A549 (cell line): ENCODE measurements at regions not wholly inside any gene's neighbourhood (a gene's known extent, or its start where the extent isn't known, plus 50 kb on each side); places are given as distances from the start of the nearest gene placed in this dataset.

Source experiments
- EP300 ChIP-seq, 2 experiments: fragments of >200 bp; sonication (Bioruptor Twin); formaldehyde crosslinking; IDR thresholded peaks; 2 replicates in 1 of 2; 3 replicates in 1 of 2; pipeline ENCODE4 v1.6.1; 2016 to 2017
- JUN ChIP-seq, 2 experiments: fragments of >200 bp; sonication (Bioruptor Twin); formaldehyde crosslinking; IDR thresholded peaks; 2 replicates in 1 of 2; 3 replicates in 1 of 2; pipeline ENCODE4 v1.6.1; 2016 to 2017
- JUNB ChIP-seq: fragments of >200 bp; sonication (Bioruptor Twin); formaldehyde crosslinking; IDR thresholded peaks from 2 replicates; pipeline ENCODE4 v1.6.1; 2016
- NPAS2 ChIP-seq: fragments of 250-450 bp; sonication (Bioruptor Pico); IDR thresholded peaks from 2 replicates; pipeline ENCODE4 v1.8.0; 2022; ENCODE audit warnings: mild to moderate bottlenecking, moderate library complexity, borderline replicate concordance
- POLR2A ChIP-seq: IDR thresholded peaks from 2 replicates; pipeline ENCODE4 v1.6.1; 2012; ENCODE audit warnings: mild to moderate bottlenecking, low read length
- POLR2AphosphoS2 ChIP-seq: conservative IDR thresholded peaks from 2 replicates; pipeline ENCODE4 v1.6.1; 2012; ENCODE audit warnings: low read length, improper control_type of control experiment, inconsistent platforms
- RCOR1 ChIP-seq: fragments of 150-350 bp; IDR thresholded peaks from 2 replicates; pipeline ENCODE4 v1.6.1; 2014; ENCODE audit warnings: antibody characterized with exemption, low read length, low read depth
- TP53 ChIP-seq: fragments of 250-450 bp; sonication (Bioruptor Pico); IDR thresholded peaks from 2 replicates; pipeline ENCODE4 v1.5.0; 2021; ENCODE audit warnings: mild to moderate bottlenecking, moderate library complexity
- ZC3H11A ChIP-seq: fragments of 450-650 bp; IDR thresholded peaks from 2 replicates; pipeline ENCODE4 v1.6.1; 2014; ENCODE audit warnings: antibody characterized with exemption, mild to moderate bottlenecking
- TF ChIP-seq, protein P1 (sequence below): fragments of >200 bp; sonication (Bioruptor Twin); formaldehyde crosslinking; IDR thresholded peaks from 3 replicates; pipeline ENCODE4 v1.5.1; 2016
- TF ChIP-seq, protein P2 (sequence below): fragments of 450-650 bp; IDR thresholded peaks from 2 replicates; pipeline ENCODE4 v1.6.1; 2014; ENCODE audit warnings: antibody characterized with exemption

DNA sequence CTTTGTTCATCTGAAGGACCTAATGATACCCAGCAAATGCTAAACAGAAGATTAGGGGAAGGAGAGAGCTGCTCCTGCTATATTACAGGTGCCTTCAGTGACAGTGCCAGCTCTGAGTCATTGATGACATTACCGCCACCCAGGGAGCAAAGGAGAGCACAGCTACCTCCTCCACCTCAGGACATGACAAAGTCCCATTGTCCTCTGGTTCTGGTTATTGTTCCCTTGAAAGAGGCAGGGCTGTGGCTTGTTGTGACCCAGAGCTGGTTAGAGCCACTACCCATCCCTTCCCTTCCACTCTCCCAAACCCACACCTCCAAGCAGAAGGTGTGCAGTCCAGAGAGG, 363.5 kb upstream of the DUSP10 start:
- TF ChIP-seq, protein P1, sequence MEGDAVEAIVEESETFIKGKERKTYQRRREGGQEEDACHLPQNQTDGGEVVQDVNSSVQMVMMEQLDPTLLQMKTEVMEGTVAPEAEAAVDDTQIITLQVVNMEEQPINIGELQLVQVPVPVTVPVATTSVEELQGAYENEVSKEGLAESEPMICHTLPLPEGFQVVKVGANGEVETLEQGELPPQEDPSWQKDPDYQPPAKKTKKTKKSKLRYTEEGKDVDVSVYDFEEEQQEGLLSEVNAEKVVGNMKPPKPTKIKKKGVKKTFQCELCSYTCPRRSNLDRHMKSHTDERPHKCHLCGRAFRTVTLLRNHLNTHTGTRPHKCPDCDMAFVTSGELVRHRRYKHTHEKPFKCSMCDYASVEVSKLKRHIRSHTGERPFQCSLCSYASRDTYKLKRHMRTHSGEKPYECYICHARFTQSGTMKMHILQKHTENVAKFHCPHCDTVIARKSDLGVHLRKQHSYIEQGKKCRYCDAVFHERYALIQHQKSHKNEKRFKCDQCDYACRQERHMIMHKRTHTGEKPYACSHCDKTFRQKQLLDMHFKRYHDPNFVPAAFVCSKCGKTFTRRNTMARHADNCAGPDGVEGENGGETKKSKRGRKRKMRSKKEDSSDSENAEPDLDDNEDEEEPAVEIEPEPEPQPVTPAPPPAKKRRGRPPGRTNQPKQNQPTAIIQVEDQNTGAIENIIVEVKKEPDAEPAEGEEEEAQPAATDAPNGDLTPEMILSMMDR, result no peak
- TF ChIP-seq RCOR1 (no peak), JUNB (no peak), POLR2A (no peak), EP300 (IDR thresholded peaks at IDR 0.05) (no peak), JUN (IDR thresholded peaks at IDR 0.05) (no peak), TP53 (CRISPR knock-in tag) (no peak), ZC3H11A (no peak), POLR2AphosphoS2 (no peak), NPAS2 (CRISPR knock-in tag) (no peak)
- TF ChIP-seq, protein P2, sequence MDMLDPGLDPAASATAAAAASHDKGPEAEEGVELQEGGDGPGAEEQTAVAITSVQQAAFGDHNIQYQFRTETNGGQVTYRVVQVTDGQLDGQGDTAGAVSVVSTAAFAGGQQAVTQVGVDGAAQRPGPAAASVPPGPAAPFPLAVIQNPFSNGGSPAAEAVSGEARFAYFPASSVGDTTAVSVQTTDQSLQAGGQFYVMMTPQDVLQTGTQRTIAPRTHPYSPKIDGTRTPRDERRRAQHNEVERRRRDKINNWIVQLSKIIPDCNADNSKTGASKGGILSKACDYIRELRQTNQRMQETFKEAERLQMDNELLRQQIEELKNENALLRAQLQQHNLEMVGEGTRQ, result no peak
